Stimulated activated CD4-positive, alpha-beta T cell treated with anti-CD3 and anti-CD28 coated beads, Interleukin-2, amount 100 ng/mL, for 48 hours (primary cell): ENCODE measurements at regions not wholly inside any gene's neighbourhood (a gene's known extent, or its start where the extent isn't known, plus 50 kb on each side); places are given as distances from the start of the nearest gene placed in this dataset.

Experiments used
- DNase-seq, 2 donors: peaks; one replicate each; pipeline ENCODE4 v3.0.0-alpha.2; 2020

- no peak for DNase-seq
Measured at GRCh38 chr1:30310966-30311742, 412.2 kb downstream of the MATN1 start.

- DNase-seq, result no peak
Measured at GRCh38 chr1:30307182-30307581, 416.2 kb downstream of the MATN1 start.

GRCh38 chr1:30305519-30305918 lies 417.9 kb downstream of the MATN1 start:
- DNase-seq, result no peak

- DNase-seq, result no peak
Measured at GRCh38 chr1:30305061-30305460, 418.3 kb downstream of the MATN1 start.

GRCh38 chr1:30304080-30304479 lies 419.3 kb downstream of the MATN1 start:
- no peak for DNase-seq

- no peak for DNase-seq
Measured at GRCh38 chr1:30303387-30303786, 420.0 kb downstream of the MATN1 start.

GRCh38 chr1:30302858-30303257 lies 420.5 kb downstream of the MATN1 start:
- no peak for DNase-seq

- DNase-seq, result no peak
Measured at GRCh38 chr1:30300669-30301068, 422.7 kb downstream of the MATN1 start.

- no peak for DNase-seq
Measured at GRCh38 chr1:30299393-30299792, 424.0 kb downstream of the MATN1 start.

- no peak for DNase-seq
Measured at GRCh38 chr1:30295674-30296073, 427.7 kb downstream of the MATN1 start.

- DNase-seq, result no peak
Measured at GRCh38 chr1:30295266-30295665, 428.1 kb downstream of the MATN1 start.

GRCh38 chr1:30294508-30294907 lies 428.9 kb downstream of the MATN1 start:
- DNase-seq, result no peak

- no peak for DNase-seq
Measured at GRCh38 chr1:30292451-30292850, 430.9 kb downstream of the MATN1 start.

GRCh38 chr1:30291526-30291925 lies 431.9 kb downstream of the MATN1 start:
- DNase-seq, result no peak

- DNase-seq, result no peak
Measured at GRCh38 chr1:30290581-30290980, 432.8 kb downstream of the MATN1 start.

- no peak for DNase-seq
Measured at GRCh38 chr1:30287976-30288375, 435.4 kb downstream of the MATN1 start.

GRCh38 chr1:30286988-30287839 lies 436.2 kb downstream of the MATN1 start:
- DNase-seq, result no peak

- DNase-seq, result no peak
Measured at GRCh38 chr1:30286241-30286987, 437.0 kb downstream of the MATN1 start.

GRCh38 chr1:30285501-30285932 lies 437.9 kb downstream of the MATN1 start:
- DNase-seq, result no peak

- DNase-seq, result no peak
Measured at GRCh38 chr1:30284728-30285475, 438.5 kb downstream of the MATN1 start.

- no peak for DNase-seq
Measured at GRCh38 chr1:30284226-30284625, 439.2 kb downstream of the MATN1 start.

GRCh38 chr1:30283199-30283962 lies 440.0 kb downstream of the MATN1 start:
- DNase-seq, result no peak
